Activated CD8-positive, alpha-beta memory T cell treated with anti-CD3 and anti-CD28 coated beads for 36 hours (primary cell): ENCODE measurements at regions not wholly inside any gene's neighbourhood (a gene's known extent, or its start where the extent isn't known, plus 50 kb on each side); places are given as distances from the start of the nearest gene placed in this dataset.
"Not testable (repeated sequence)": the region's sequence is repeated elsewhere in the genome, so short reads cannot be mapped to it uniquely, and the experiment has no call there.

Source experiments
- CTCF ChIA-PET: fragments of 350-600 bp; sonication (Branson Sonifier 250); formaldehyde crosslinking; loops from one replicate; lab custom pipeline; 2021; ENCODE audit warnings: antibody characterized with exemption; lab: Charles Lee
- POLR2A ChIA-PET: fragments of 350-600 bp; sonication (Branson Sonifier 250); formaldehyde crosslinking; loops from one replicate; lab custom pipeline; 2021; ENCODE audit warnings: antibody characterized with exemption; lab: Charles Lee

DNA sequence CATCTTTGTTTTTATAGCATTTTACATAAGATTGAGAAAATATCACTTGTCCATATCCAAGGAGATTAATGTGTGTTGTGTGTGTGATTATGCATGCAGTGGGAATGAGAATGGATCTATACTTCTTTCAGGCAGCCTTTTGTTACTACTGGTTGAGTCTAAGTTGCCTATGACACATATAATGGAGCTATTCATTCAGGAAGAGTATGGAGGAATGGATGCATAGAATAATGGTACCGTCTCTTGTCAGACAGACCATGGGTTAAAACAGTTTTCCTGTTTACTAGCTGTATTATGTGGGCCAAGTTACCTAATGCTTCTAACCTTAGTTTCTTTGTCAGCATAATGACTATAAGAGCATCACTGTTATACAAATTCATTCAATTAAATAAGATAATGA is 155.4 kb upstream of the KYNU start:
- ChIA-PET CTCF (no interaction called here), POLR2A (no interaction called here)

DNA sequence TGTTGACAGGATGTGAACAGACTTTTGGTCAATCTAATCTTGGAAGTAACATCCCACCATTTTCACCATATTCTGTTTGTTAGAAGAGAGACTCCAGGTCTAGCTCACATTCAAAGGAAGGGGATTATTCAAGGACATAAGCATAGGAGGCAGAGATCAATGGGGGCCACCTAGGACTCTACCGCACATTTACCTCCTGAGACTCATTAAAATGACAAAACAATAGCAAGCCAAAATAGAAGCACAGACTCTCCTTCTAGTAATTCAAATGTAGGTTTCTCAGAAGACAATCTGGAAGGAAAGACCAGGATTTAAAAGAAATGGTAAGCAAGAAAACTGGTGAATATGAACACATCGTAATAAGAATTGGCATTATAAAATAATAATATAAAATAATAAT is 156.4 kb upstream of the KYNU start:
- POLR2A ChIA-PET, result no interaction called here

DNA sequence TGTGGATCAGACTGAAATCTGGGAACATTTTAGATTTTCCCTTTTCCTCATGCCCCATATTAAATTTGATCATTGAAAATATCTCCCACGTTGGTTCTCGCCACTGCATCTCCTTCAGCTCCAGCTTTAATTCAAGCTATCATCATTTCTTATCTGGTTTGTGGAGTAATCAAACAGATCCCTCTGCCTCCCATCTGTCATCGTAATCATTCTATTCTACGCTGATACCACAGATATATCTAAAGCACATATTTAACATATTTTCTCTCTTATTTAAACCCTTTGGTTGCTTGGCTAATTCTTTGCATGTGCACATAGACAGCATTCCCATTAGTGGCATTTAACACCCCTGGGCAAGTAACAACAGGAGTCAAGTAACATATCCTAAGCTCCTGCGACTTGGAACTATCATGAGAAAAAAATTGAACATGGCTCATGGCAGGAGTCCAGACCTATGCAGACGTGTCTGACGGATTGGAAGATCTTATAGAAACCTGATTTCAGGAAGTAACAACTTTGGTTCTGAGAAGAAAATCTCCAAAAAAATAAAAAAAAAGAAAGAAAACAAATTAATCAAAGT is 158.8 kb upstream of the KYNU start:
- CTCF ChIA-PET, result no interaction called here
- POLR2A ChIA-PET, result no interaction called here

More for the DNA sequence above, 156.4 kb upstream of the KYNU start:
- CTCF ChIA-PET, result no interaction called here

DNA sequence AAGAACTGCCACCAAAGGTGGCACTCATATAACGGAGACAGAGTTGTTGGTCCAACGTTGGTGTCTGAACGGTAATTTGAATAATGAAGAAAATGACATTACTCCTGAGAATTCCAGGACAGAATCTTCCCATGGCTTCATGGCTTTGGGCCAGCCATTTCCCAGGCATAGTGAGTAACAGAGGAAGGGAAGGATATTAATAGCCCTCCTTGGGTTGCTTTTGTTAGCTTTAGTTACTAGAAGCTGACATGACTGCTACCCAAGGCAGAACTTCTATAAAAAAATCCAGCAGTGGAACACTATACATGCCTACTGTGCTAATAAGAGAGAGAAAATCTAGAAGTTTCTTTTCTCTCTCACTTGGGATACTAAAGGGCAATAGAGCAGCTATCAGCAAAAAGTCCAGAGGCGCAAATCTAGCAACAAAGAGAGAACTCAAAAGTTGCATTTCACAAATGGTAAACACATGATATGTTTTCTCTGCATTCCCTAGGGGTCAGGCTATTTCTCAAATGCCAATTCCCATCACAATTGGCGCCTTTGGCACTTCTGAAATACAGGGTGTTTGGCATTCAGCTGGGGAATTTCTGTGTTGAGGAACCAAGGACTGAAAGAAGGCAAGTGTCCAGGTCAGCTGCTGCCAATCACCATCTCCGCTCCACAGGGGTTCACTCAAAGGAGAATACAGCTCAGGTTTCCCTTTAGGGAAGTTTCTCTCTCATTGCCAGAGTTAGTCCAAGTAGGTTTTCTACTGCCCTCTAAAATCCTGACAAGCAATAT is 160.8 kb upstream of the KYNU start:
- ChIA-PET CTCF (no interaction called here), POLR2A (no interaction called here)

DNA sequence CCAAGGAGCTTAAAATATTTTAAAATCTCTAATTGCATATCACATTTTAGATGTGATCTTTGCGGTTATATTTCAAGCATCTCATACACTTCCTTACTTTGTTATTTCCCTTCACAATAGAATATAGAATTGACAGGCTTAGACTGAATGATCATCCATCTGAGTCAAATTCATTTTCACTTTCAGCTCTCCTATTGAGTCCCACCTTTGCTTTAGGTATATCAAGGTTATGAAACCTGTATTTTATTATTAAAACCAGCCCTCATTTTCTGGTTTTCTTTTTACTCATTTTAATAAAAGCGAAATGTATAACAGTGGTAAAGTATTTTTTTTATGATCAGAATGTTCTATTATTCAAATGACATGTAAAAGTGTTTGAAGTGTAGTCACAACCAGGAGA is 162.9 kb upstream of the KYNU start:
- POLR2A ChIA-PET, result no interaction called here

DNA sequence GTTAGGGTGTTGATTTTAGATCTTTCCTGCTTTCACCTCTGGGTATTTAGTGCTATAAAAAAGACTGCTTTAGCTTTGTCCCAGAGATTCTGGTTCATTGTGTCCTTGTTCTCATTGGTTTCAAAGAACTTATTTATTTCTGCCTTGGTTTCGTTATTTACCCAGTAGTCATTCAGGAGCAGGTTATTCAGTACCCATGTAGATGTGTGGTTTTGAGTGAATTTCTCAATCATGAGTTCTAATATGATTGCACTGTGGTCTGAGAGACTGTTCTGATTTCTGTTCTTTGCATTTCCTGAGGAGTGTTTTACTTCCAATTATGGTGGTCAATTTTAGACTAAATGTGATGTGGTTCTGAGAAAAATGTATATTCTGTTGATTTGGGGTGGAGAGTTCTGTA is 167.1 kb upstream of the KYNU start:
- CTCF ChIA-PET, result no interaction called here
- POLR2A ChIA-PET, result no interaction called here

More for the DNA sequence above, 162.9 kb upstream of the KYNU start:
- CTCF ChIA-PET, result no interaction called here

DNA sequence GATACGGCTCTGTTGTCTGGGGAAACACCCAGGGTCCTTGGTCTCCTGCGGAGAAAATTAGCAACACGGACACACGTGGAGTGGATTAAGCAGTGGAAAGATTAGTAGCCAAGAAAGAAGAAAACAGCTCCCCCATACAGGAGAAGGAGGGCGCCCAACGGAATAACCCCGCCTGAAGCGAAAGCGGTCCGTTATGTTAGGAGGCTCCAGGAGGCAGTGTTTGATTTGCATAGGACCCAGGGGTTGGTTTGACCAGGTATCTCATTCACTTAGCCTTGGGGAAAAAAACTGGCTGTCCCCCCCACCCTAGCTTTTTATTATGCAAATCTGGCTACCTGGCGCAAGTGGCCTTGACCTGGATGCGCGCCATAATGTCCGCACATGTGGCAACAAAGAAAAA is 170.1 kb upstream of the KYNU start:
- CTCF ChIA-PET, result no interaction called here
- POLR2A ChIA-PET, result no interaction called here

DNA sequence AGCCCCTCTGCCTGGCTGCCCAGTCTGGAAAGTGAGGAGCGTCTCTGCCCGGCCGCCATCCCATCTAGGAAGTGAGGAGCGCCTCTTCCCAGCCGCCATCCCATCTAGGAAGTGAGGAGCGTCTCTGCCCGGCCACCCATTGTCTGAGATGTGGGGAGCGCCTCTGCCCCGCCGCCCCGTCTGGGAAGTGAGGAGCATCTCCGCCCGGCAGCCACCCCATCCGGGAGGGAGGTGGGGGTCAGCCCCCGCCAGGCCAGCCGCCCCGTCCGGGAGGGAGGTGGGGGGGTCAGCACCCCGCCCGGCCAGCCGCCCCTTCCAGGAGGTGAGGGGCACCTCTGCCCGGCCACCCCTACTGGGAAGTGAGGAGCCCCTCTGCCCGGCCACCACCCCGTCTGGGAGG is 175.1 kb upstream of the KYNU start:
- CTCF ChIA-PET, result not testable (repeated sequence)

DNA sequence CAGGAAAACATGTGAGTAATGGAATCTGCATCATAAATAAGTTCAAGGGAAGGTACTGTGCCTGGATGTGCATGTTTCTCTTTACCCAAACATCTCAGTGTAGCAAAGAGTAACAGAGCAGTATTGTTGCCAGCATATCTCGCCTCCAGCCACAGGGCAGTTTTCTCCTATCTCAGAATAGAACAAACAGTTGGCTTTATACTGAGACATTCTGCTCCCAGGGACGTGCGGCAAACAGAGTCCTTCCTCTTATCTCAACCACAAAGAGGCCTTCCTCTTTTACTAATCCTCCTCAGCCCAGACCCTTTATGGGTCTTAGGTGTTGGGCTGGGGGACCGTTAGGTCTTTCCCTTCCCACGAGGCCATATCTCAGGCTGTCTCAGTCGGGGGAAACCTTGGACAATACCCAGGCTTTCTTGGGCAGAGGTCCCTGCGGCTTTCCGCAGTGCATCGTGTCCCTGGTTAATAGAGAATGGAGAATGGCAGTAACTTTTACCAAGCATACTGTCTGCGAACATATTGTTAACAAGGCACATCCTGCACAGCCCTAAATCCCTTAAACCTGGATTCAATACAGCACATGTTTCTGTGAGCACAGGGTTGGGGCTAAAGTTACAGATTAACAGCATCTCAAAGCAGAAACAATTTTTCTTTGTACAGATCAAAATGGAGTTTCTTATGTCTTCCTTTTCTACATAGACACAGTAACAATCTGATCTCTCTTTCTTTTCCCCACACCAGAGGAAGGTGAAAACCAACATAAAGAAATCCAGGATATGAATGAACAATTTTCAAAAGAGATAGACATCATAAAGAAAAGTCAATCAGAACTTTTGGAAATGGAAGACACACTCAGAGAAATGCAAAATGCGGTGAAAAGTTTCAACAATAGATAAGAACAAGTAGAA is 181.9 kb upstream of the KYNU start:
- POLR2A ChIA-PET, result not testable (repeated sequence)

More for the DNA sequence above, 175.1 kb upstream of the KYNU start:
- POLR2A ChIA-PET, result not testable (repeated sequence)

DNA sequence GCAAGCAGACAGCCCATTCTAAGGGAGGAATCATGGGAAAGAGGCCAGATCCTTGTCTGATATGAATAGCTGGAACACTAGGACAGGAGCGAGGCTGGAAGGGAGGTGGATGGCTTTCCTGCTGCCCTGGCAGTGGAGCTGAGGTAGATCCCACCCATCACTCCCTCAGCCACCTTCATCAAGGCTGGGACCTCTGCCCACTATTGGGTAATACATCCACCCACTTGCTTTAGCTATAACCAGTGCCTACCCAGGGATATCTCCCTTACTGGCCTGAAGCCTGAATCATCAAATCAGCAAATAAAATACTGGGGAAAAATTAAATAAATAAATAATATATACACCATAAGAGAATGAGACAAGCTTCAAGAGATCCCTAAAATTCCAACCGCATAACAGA is 183.2 kb upstream of the KYNU start:
- CTCF ChIA-PET, result no interaction called here
- POLR2A ChIA-PET, result no interaction called here

More for the DNA sequence above, 181.9 kb upstream of the KYNU start:
- CTCF ChIA-PET, result not testable (repeated sequence)

DNA sequence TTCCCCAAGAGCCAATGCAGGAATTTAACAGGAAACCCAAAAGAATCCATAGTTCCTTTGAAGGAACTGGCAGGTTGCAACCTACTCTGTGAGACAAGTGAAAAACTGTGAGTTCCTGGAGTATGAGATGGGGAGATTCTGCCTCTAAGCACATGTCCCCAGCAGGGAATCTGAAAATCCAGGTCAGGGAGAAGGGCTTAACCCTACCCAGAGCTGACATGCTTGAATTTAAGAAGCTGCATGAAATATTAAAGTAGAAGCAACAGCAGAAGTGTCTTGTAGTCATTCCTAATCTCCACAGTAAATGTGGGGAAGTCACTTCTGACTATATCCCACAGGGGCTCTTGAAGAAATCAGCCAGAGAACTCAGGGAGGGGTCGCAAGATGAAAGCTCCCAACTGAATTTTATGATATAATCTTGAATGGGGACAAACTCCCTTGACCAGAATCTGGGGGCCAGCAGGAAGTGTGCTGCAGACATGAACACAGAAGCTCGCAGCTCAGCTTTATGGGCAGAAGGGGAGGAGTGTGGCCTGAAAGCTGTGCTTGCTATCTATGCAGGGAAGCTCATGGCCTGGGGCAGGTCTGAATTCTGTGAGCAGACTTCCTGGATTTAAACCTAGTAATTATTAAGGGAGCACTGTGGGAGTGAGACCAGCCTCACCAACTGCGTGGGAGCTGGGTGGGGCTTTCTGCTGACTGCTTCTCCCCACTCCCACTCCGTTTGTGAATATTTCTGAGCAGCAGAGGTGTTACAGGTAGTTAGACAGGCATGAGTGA is 184.1 kb upstream of the KYNU start:
- CTCF ChIA-PET, result no interaction called here
- POLR2A ChIA-PET, result no interaction called here

DNA sequence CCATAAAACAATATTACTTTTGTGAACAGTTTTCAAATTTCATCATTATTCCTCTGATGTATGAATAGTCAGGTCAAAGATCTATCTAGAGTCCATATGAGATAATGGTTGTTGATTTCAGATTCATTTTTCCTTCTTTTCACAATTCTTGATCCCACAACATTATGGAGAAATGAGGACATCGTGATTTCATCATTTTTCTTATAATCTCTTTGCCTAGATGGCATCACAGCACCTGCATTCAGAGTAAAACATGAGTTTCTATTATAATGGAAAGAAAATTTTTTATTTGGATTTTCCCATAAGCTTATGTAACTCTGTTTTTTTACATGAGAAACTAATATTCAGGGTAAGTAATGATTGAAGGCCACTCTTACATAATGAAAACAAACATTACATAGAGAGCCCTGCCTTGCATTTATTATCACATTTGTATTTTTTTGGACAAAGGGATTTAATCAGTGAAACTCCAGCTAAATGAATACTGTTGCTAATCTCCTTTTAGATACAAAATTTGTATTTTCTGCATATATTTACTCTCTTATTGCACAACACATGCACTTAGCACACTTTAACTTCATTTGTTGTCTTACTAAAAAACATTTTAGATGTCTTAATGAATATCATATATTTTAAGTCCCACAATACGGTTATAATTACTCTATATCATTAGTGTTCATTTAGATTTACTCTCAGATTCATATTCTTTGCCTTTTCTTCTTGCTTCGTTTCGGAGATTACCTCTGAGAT is 188.4 kb upstream of the KYNU start:
- ChIA-PET POLR2A (no interaction called here), CTCF (no interaction called here)

DNA sequence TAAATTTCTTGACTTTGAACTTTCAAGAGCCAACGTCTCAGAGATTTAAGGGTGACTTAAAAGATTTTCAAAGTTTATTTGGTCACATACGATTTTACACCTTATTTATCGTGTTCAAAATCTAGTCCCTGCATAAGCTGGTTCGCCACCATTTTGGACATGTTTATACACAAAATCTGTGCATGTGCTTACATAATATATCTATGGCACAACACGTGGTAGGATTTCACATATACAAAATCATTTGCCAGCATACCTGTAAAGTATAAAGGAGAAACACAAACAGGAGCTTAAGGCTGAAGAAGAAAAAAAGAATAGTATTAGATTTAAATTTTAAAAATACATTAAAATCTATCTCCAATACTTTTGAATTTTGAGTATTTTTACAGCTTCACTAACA is 190.0 kb upstream of the KYNU start:
- CTCF ChIA-PET, result no interaction called here
- POLR2A ChIA-PET, result no interaction called here

DNA sequence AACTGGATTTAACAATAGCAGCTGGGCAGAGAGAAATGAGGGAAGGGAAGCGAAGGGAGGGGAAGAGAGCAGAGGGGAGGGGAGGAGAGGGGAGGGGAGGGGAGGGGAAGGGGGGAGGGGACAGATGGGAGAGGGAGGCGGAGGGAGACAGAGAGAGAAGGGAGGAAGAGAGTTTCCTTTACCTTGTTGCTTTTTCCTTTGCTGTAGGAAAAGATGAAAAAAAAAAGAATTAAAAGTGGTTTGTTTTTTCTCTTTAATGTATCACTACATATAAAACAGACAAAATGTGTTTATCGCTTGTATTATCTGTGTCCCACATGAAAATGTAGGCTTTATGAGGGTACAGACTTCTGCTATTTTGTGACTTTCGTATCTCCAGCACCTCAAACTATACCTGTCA is 190.4 kb upstream of the KYNU start:
- CTCF ChIA-PET, result no interaction called here
- POLR2A ChIA-PET, result no interaction called here

DNA sequence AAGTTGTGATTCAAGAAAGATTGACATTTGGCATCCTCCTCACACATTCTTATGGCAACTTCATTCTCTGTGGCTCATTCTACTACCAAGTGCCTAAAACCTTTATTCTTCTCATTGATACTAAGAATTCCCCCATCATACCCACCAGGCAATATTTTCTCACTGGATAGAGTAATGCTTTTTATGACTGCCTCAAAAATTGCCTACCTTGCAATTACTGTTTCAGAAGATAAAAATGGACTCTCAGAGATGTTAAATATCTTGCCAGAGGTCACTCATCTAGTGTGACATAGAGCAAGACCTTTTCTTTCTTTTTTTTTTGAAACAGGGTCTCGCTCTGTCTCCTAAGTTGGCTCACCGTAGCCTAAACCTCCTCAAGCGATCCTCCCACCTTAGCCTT is 192.8 kb upstream of the KYNU start:
- ChIA-PET CTCF (no interaction called here), POLR2A (no interaction called here)

DNA sequence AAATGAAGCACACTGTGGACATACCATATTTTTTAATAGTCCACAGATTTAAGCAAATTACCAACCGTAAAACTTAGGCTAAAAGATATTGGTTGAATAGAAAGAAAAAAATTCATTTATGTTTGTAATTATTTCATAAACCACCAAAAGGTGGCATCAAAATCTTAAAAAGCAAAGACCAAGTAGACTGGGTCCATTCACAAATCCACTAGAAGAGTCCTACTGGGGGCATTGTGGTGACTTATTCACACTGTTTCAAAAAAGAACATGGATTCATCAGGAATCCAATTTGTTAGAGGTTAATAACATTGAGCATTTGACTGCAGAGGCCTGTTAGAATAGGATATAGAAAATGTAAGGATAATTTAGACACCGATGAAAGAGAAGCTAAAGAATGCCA is 194.9 kb upstream of the KYNU start:
- CTCF ChIA-PET, result no interaction called here
- POLR2A ChIA-PET, result no interaction called here

DNA sequence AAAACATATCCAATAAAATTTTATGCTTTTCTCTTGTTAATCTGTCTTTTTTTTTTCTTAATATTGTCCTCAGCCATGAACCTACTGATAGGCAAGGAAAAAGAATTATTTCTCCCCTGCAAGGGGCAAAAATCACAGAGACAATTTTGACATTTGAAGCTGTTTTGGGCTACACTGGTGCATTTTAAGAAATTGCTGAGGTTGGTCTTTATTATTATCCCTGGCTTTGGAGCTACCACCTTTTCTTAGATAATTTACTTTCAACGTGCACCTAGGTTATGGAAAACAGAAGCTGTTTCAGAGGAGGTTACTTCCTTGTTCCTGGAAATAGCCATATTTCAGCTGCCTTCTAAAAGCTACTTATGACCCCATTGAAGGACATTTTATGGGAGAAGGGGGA is 195.5 kb upstream of the KYNU start:
- POLR2A ChIA-PET, result no interaction called here
- CTCF ChIA-PET, result no interaction called here

DNA sequence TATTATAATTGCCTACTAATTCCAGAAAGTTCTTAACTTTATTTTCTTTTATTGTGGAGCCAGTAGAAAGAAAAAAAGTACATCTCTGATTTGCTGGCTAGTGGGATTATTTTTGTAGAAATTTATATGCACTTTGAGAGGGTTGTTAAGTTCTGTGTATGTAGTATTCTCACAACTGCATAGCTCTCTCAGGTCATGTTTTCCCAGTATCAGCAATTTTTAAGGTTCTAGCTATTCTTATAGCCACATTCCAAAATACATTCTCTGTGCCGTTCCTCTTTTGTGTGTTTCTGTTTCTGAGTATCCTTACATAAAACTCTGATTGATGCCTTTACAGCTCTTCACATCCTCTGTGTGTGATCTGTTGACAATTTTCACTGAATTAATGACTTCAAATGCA is 199.3 kb upstream of the KYNU start:
- POLR2A ChIA-PET, result no interaction called here
- CTCF ChIA-PET, result no interaction called here

DNA sequence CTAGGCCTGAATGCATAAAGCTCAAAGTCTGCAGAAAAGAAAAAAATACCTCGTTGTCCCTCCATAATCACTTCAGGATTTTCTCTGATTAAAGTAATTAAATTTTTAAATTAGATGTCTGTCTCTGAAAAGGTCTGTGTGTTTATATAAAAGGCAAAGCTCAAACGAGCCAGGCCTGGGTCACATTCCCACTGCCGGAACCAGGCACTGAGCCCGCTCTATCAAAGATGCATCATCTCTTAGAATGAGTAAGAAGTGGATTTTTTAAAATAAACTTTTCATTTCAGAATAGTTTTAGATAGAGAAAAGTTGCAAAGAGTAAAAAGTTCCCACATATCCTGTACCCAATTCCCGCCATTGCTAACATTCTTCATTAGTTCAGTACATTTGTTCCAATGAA is 202.1 kb upstream of the KYNU start:
- POLR2A ChIA-PET, result no interaction called here
- CTCF ChIA-PET, result no interaction called here
